GM23338 (cell line): ENCODE measurements at regions not wholly inside any gene's neighbourhood (a gene's known extent, or its start where the extent isn't known, plus 50 kb on each side); places are given as distances from the start of the nearest gene placed in this dataset.

Experiments used
- ATAC-seq: fragments of 200-7000 bp; cut with Tn5 transposase; 3 replicates; pipeline ENCODE4 v1.9.1; 2020
- DNase-seq: peaks from one replicate; pipeline ENCODE4 v3.0.0-alpha.2; 2015; ENCODE audit warnings: low spot score
- H2AFZ ChIP-seq: fragments of 200-600 bp; sonication (generic); 2 replicates; pipeline ENCODE4 v1.8.0; 2016; ENCODE audit warnings: antibody characterized with exemption, mild to moderate bottlenecking, moderate library complexity
- H3F3A ChIP-seq: fragments of 200-600 bp; sonication (generic); replicated peaks from 2 replicates; pipeline ENCODE4 v1.8.0; 2017; ENCODE audit warnings: antibody characterized with exemption, mixed run types, low read depth
- H3K27ac ChIP-seq: fragments of 200-600 bp; sonication (generic); 2 replicates; pipeline ENCODE4 v1.6.1; 2016; ENCODE audit warnings: low read depth
- H3K27me3 ChIP-seq: fragments of 200-600 bp; sonication (generic); 2 replicates; pipeline ENCODE4 v1.8.0; 2016; ENCODE audit warnings: mild to moderate bottlenecking, mixed run types, moderate library complexity; ENCODE audit not compliant: insufficient read depth
- H3K36me3 ChIP-seq: fragments of 200-600 bp; sonication (generic); 2 replicates; pipeline ENCODE4 v1.8.0; 2016; ENCODE audit warnings: mild to moderate bottlenecking; ENCODE audit not compliant: insufficient read depth
- H3K4me1 ChIP-seq: fragments of 200-600 bp; sonication (generic); 2 replicates; pipeline ENCODE4 v1.8.0; 2016; ENCODE audit warnings: mild to moderate bottlenecking, moderate library complexity; ENCODE audit not compliant: insufficient read depth
- H3K4me2 ChIP-seq: fragments of 200-600 bp; sonication (generic); 2 replicates; pipeline ENCODE4 v1.7.1; 2017; ENCODE audit warnings: mixed run types
- H3K4me3 ChIP-seq: fragments of 200-600 bp; sonication (generic); 2 replicates; pipeline ENCODE4 v1.6.1; 2016; ENCODE audit warnings: mixed run types
- H3K79me2 ChIP-seq: fragments of 200-600 bp; sonication (generic); replicated peaks from 2 replicates; pipeline ENCODE4 v1.8.0; 2017; ENCODE audit warnings: mild to moderate bottlenecking; ENCODE audit not compliant: insufficient read depth
- H3K9me2 ChIP-seq: fragments of 200-600 bp; sonication (generic); 2 replicates; pipeline ENCODE4 v1.8.0; 2017; ENCODE audit not compliant: insufficient read depth
- H4K20me1 ChIP-seq: fragments of 200-600 bp; sonication (generic); replicated peaks from 2 replicates; pipeline ENCODE4 v1.8.0; 2017; ENCODE audit warnings: mild to moderate bottlenecking; ENCODE audit not compliant: insufficient read depth
- H3K27ac Mint-ChIP-seq: 2 replicates; pipeline ENCODE4 v1.8.0; 2020; ENCODE audit warnings: inconsistent platforms, mild to moderate bottlenecking, moderate library complexity, mixed read lengths
- H3K27me3 Mint-ChIP-seq: 3 replicates; pipeline ENCODE4 v1.8.0; 2022; ENCODE audit warnings: low read depth, mild to moderate bottlenecking, moderate library complexity, mixed read lengths, inconsistent platforms; ENCODE audit not compliant: insufficient read depth, poor library complexity
- H3K36me3 Mint-ChIP-seq: 3 replicates; pipeline ENCODE4 v1.8.0; 2021; ENCODE audit warnings: low read depth, mild to moderate bottlenecking, inconsistent platforms, moderate library complexity, mixed read lengths
- H3K4me1 Mint-ChIP-seq: 3 replicates; pipeline ENCODE4 v1.8.0; 2020; ENCODE audit warnings: mild to moderate bottlenecking, inconsistent platforms, mixed read lengths
- H3K4me3 Mint-ChIP-seq: 3 replicates; pipeline ENCODE4 v1.8.0; 2021; ENCODE audit warnings: moderate library complexity, mild to moderate bottlenecking, inconsistent platforms, mixed read lengths
- H3K9me3 Mint-ChIP-seq: 3 replicates; pipeline ENCODE4 v1.8.0; 2020; ENCODE audit warnings: moderate library complexity, mild to moderate bottlenecking, inconsistent platforms, mixed read lengths
- CREB1 ChIP-seq: fragments of 250-450 bp; sonication (Bioruptor Pico); IDR thresholded peaks from 2 replicates; pipeline ENCODE4 v1.5.0; 2020; ENCODE audit warnings: low read depth, mild to moderate bottlenecking, moderate library complexity
- EZH2 ChIP-seq: fragments of 200-600 bp; sonication (generic); IDR thresholded peaks from one replicate; pipeline ENCODE4 v1.8.0; 2017; ENCODE audit warnings: antibody characterized with exemption, mild to moderate bottlenecking, low read depth; ENCODE audit not compliant: unreplicated experiment
- NANOG ChIP-seq: IDR thresholded peaks from 2 replicates; pipeline ENCODE4 v1.6.1; 2016; ENCODE audit warnings: antibody characterized with exemption, borderline replicate concordance
- POLR2AphosphoS5 ChIP-seq: IDR thresholded peaks from 2 replicates; pipeline ENCODE4 v1.6.1; 2016; ENCODE audit warnings: antibody characterized with exemption, low read depth
- ZNF114 ChIP-seq: fragments of 250-450 bp; sonication (Bioruptor Pico); IDR thresholded peaks from 2 replicates; pipeline ENCODE4 v1.5.0; 2020; ENCODE audit warnings: mild to moderate bottlenecking, moderate library complexity
- TF ChIP-seq, protein P1 (sequence below): IDR thresholded peaks from 2 replicates; pipeline ENCODE4 v1.6.1; 2016; ENCODE audit warnings: antibody characterized with exemption
- TF ChIP-seq, protein P2 (sequence below), 2 experiments: fragments of 200-600 bp in 1 of 2; sonication (generic) in 1 of 2; conservative IDR thresholded peaks; 2 replicates each; pipeline versions ENCODE4 v1.5.1 to v1.6.1; 2016 to 2017; ENCODE audit warnings: antibody characterized with exemption in 2 of 2, low read depth in 2 of 2, mild to moderate bottlenecking in 2 of 2, moderate library complexity in 1 of 2
- TF ChIP-seq, protein P3 (sequence below): fragments of 250-450 bp; sonication (Bioruptor Pico); IDR thresholded peaks from 2 replicates; pipeline ENCODE4 v1.5.0; 2020; ENCODE audit warnings: mild to moderate bottlenecking, moderate library complexity

DNA sequence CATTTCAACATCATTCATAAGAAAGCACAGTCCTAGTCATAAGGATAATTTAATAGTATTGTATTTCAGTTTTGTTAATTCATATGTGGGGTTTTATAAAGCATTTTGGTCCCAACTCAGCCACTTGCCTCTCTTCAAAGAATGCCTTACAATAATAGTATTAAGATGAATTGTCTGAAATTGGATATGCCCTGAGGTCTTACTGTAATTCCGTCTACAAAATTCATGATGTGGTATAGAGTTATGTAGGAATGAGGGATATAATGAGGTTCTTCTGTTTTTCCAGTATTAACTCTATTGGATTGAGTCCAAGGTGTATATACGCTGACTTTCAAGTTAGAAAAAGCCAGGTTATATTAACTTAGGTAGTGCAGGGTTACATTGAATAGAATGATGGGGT, 177.0 kb downstream of the GOLIM4 start:
- Mint-ChIP-seq H3K36me3 (no peaks in the 10 kb centered on the region), H3K27me3 (peaks cover 1% of the 10 kb centered on the region), H3K27ac (no peak overlapping the region), H3K4me1 (peaks cover 15% of the 10 kb centered on the region; the same call in 2 of the 3 replicates), H3K4me3 (no peak overlapping the region), H3K9me3 (no peaks in the 10 kb centered on the region)
- H3K27me3 ChIP-seq: no peaks in the 10 kb centered on the region
- no peak overlapping the region for H3K27ac ChIP-seq
- no peak for ATAC-seq
- H4K20me1 ChIP-seq: no peaks in the 10 kb centered on the region
- H3K4me3 ChIP-seq: no peak overlapping the region
- no peaks in the 10 kb centered on the region for H3F3A ChIP-seq
- no peaks in the 10 kb centered on the region for H3K36me3 ChIP-seq
- no peak overlapping the region for H3K4me2 ChIP-seq
- TF ChIP-seq NANOG: no peak
- TF ChIP-seq, protein P1, sequence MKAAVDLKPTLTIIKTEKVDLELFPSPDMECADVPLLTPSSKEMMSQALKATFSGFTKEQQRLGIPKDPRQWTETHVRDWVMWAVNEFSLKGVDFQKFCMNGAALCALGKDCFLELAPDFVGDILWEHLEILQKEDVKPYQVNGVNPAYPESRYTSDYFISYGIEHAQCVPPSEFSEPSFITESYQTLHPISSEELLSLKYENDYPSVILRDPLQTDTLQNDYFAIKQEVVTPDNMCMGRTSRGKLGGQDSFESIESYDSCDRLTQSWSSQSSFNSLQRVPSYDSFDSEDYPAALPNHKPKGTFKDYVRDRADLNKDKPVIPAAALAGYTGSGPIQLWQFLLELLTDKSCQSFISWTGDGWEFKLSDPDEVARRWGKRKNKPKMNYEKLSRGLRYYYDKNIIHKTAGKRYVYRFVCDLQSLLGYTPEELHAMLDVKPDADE: no peak
- TF ChIP-seq, protein P2, sequence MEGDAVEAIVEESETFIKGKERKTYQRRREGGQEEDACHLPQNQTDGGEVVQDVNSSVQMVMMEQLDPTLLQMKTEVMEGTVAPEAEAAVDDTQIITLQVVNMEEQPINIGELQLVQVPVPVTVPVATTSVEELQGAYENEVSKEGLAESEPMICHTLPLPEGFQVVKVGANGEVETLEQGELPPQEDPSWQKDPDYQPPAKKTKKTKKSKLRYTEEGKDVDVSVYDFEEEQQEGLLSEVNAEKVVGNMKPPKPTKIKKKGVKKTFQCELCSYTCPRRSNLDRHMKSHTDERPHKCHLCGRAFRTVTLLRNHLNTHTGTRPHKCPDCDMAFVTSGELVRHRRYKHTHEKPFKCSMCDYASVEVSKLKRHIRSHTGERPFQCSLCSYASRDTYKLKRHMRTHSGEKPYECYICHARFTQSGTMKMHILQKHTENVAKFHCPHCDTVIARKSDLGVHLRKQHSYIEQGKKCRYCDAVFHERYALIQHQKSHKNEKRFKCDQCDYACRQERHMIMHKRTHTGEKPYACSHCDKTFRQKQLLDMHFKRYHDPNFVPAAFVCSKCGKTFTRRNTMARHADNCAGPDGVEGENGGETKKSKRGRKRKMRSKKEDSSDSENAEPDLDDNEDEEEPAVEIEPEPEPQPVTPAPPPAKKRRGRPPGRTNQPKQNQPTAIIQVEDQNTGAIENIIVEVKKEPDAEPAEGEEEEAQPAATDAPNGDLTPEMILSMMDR (conservative IDR thresholded peaks at IDR 0.05; ENCODE audit: low read depth in 2 of 2): no peak
- no peaks in the 10 kb centered on the region for H3K9me2 ChIP-seq
- H3K4me1 ChIP-seq: no peaks in the 10 kb centered on the region; the same call in 1 of the 2 replicates
- no peak for DNase-seq
- H3K79me2 ChIP-seq: no peaks in the 10 kb centered on the region
- peak overlapping the region; percentile 40; the same call in 1 of the 2 replicates for H2AFZ ChIP-seq

- Histone ChIP-seq H3K36me3 (no peaks in the 10 kb centered on the region), H3K4me2 (no peak overlapping the region), H2AFZ (no peak overlapping the region), H4K20me1 (no peaks in the 10 kb centered on the region), H3K4me3 (no peak overlapping the region), H3F3A (no peaks in the 10 kb centered on the region), H3K27me3 (no peaks in the 10 kb centered on the region), H3K27ac (no peak overlapping the region), H3K79me2 (no peaks in the 10 kb centered on the region), H3K9me2 (no peaks in the 10 kb centered on the region), H3K4me1 (no peaks in the 10 kb centered on the region)
- DNase-seq (no peak), ATAC-seq (no peak)
- Mint-ChIP-seq H3K9me3 (no peaks in the 10 kb centered on the region), H3K4me1 (peaks cover 14% of the 10 kb centered on the region; the same call in 2 of the 3 replicates), H3K36me3 (no peaks in the 10 kb centered on the region), H3K4me3 (no peak overlapping the region), H3K27ac (no peak overlapping the region), H3K27me3 (peaks cover 1% of the 10 kb centered on the region)
- no peak for TF ChIP-seq NANOG
- TF ChIP-seq CREB1 (CRISPR knock-in tag): no peak
- TF ChIP-seq POLR2AphosphoS5: no peak
- no peak for TF ChIP-seq ZNF114
- TF ChIP-seq, protein P1: no peak
- no peak for TF ChIP-seq EZH2
- TF ChIP-seq, protein P3, sequence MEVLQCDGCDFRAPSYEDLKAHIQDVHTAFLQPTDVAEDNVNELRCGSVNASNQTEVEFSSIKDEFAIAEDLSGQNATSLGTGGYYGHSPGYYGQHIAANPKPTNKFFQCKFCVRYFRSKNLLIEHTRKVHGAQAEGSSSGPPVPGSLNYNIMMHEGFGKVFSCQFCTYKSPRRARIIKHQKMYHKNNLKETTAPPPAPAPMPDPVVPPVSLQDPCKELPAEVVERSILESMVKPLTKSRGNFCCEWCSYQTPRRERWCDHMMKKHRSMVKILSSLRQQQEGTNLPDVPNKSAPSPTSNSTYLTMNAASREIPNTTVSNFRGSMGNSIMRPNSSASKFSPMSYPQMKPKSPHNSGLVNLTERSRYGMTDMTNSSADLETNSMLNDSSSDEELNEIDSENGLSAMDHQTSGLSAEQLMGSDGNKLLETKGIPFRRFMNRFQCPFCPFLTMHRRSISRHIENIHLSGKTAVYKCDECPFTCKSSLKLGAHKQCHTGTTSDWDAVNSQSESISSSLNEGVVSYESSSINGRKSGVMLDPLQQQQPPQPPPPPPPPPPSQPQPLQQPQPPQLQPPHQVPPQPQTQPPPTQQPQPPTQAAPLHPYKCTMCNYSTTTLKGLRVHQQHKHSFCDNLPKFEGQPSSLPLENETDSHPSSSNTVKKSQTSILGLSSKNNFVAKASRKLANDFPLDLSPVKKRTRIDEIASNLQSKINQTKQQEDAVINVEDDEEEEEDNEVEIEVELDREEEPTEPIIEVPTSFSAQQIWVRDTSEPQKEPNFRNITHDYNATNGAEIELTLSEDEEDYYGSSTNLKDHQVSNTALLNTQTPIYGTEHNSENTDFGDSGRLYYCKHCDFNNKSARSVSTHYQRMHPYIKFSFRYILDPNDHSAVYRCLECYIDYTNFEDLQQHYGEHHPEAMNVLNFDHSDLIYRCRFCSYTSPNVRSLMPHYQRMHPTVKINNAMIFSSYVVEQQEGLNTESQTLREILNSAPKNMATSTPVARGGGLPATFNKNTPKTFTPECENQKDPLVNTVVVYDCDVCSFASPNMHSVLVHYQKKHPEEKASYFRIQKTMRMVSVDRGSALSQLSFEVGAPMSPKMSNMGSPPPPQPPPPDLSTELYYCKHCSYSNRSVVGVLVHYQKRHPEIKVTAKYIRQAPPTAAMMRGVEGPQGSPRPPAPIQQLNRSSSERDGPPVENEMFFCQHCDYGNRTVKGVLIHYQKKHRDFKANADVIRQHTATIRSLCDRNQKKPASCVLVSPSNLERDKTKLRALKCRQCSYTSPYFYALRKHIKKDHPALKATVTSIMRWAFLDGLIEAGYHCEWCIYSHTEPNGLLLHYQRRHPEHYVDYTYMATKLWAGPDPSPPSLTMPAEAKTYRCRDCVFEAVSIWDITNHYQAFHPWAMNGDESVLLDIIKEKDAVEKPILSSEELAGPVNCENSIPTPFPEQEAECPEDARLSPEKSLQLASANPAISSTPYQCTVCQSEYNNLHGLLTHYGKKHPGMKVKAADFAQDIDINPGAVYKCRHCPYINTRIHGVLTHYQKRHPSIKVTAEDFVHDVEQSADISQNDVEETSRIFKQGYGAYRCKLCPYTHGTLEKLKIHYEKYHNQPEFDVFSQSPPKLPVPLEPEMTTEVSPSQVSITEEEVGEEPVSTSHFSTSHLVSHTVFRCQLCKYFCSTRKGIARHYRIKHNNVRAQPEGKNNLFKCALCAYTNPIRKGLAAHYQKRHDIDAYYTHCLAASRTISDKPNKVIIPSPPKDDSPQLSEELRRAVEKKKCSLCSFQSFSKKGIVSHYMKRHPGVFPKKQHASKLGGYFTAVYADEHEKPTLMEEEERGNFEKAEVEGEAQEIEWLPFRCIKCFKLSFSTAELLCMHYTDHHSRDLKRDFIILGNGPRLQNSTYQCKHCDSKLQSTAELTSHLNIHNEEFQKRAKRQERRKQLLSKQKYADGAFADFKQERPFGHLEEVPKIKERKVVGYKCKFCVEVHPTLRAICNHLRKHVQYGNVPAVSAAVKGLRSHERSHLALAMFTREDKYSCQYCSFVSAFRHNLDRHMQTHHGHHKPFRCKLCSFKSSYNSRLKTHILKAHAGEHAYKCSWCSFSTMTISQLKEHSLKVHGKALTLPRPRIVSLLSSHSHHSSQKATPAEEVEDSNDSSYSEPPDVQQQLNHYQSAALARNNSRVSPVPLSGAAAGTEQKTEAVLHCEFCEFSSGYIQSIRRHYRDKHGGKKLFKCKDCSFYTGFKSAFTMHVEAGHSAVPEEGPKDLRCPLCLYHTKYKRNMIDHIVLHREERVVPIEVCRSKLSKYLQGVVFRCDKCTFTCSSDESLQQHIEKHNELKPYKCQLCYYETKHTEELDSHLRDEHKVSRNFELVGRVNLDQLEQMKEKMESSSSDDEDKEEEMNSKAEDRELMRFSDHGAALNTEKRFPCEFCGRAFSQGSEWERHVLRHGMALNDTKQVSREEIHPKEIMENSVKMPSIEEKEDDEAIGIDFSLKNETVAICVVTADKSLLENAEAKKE (CRISPR knock-in tag): no peak
These were observed 177.6 kb downstream of the GOLIM4 start for GRCh38 chr3:167918008-167918596.
